Adrenal gland (tissue), 5 donors: ENCODE measurements at regions not wholly inside any gene's neighbourhood (a gene's known extent, or its start where the extent isn't known, plus 50 kb on each side); places are given as distances from the start of the nearest gene placed in this dataset.
"Not testable (repeated sequence)": the region's sequence is repeated elsewhere in the genome, so short reads cannot be mapped to it uniquely, and the experiment has no call there.

Experiments used
- POLR2A ChIP-seq, 2 donors: fragments of 450-650 bp; IDR thresholded peaks; one replicate each; pipeline ENCODE4 v1.6.1; 2017; ENCODE audit warnings: antibody characterized with exemption in 2 of 2, mild to moderate bottlenecking in 2 of 2, moderate library complexity in 1 of 2
- TF ChIP-seq, protein P1 (sequence below), 6 experiments: fragments of 450-650 bp in 4 of 6; fragments of 200-600 bp in 2 of 6; sonication (generic) in 1 of 6; IDR thresholded peaks; 1 replicate in 5 of 6; 2 replicates in 1 of 6; pipeline versions ENCODE4 v1.5.1 to v1.8.0; 2016 to 2021; ENCODE audit warnings: antibody characterized with exemption in 6 of 6, mild to moderate bottlenecking in 2 of 6, moderate library complexity in 1 of 6
- donor health status: DM: no; HTN: no; CAD: no.

DNA sequence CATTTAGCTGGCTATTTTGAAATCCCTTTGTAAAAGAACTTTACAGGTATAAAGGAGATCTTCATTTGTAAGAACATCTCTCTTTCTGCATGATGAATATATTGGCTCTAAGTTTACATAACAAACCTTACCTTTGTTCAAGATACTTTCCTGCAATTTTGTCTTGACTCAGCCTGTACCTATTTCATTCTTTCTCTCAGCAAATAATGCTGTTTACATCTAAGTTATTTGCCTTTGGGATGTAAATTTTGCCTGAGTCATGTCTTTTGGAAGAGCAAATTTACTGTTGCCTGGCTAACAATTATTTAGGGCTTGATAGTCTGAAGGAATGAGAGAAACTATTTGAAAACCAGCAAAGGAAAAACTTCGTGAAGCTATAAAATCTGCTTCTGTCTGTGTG is 210.4 kb upstream of the TGIF2LY start:
- TF ChIP-seq, protein P1, sequence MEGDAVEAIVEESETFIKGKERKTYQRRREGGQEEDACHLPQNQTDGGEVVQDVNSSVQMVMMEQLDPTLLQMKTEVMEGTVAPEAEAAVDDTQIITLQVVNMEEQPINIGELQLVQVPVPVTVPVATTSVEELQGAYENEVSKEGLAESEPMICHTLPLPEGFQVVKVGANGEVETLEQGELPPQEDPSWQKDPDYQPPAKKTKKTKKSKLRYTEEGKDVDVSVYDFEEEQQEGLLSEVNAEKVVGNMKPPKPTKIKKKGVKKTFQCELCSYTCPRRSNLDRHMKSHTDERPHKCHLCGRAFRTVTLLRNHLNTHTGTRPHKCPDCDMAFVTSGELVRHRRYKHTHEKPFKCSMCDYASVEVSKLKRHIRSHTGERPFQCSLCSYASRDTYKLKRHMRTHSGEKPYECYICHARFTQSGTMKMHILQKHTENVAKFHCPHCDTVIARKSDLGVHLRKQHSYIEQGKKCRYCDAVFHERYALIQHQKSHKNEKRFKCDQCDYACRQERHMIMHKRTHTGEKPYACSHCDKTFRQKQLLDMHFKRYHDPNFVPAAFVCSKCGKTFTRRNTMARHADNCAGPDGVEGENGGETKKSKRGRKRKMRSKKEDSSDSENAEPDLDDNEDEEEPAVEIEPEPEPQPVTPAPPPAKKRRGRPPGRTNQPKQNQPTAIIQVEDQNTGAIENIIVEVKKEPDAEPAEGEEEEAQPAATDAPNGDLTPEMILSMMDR (IDR thresholded peaks at IDR 0.05) = not testable (repeated sequence)
- TF ChIP-seq POLR2A (IDR thresholded peaks at IDR 0.05) = not testable (repeated sequence)
